LNCAP (cell line): ENCODE measurements at regions not wholly inside any gene's neighbourhood (a gene's known extent, or its start where the extent isn't known, plus 50 kb on each side); places are given as distances from the start of the nearest gene placed in this dataset.

ENCODE experiments used
- CTCF ChIP-seq: fragments of 450-650 bp; IDR thresholded peaks from 2 replicates; pipeline ENCODE4 v1.5.1; 2017; ENCODE audit warnings: mild to moderate bottlenecking

GRCh38 chr6:145508107-145508506, 227.2 kb downstream of the EPM2A start:
- peak; percentile 30; the same call in 1 of the 2 replicates for TF ChIP-seq CTCF

GRCh38 chr6:145517492-145517891, 217.8 kb downstream of the EPM2A start:
- TF ChIP-seq CTCF = no peak

- no peak for TF ChIP-seq CTCF
Observed at GRCh38 chr6:145525038-145525437, 210.3 kb downstream of the EPM2A start.

GRCh38 chr6:145529582-145529981, 205.7 kb downstream of the EPM2A start:
- TF ChIP-seq CTCF = no peak

- TF ChIP-seq CTCF = no peak
Observed at GRCh38 chr6:145530454-145530853, 204.9 kb downstream of the EPM2A start.

- no peak for TF ChIP-seq CTCF
Observed at GRCh38 chr6:145531032-145531431, 204.3 kb downstream of the EPM2A start.

GRCh38 chr6:145531822-145532221, 203.5 kb downstream of the EPM2A start:
- no peak for TF ChIP-seq CTCF

GRCh38 chr6:145532361-145532760, 203.0 kb downstream of the EPM2A start:
- no peak for TF ChIP-seq CTCF
